Hippocampal formation (tissue), 2 donors: ENCODE measurements at regions not wholly inside any gene's neighbourhood (a gene's known extent, or its start where the extent isn't known, plus 50 kb on each side); places are given as distances from the start of the nearest gene placed in this dataset.

Source experiments
- DNase-seq, 2 donors: peaks; one replicate each; lab custom pipeline; 2025; lab: John Stamatoyannopoulos, UW

- DNase-seq, result no peak
Measured at GRCh38 chr7:41795276-41795833, 92.5 kb upstream of the INHBA start.

- DNase-seq, result no peak
Measured at GRCh38 chr7:41793556-41793955, 90.7 kb upstream of the INHBA start.

GRCh38 chr7:41792120-41792519, 89.2 kb upstream of the INHBA start:
- DNase-seq, result no peak

- no peak for DNase-seq
Measured at GRCh38 chr7:41788556-41788955, 85.7 kb upstream of the INHBA start.

- DNase-seq, result no peak
Measured at GRCh38 chr7:41787651-41788350, 84.9 kb upstream of the INHBA start.

- no peak for DNase-seq
Measured at GRCh38 chr7:41786944-41787343, 84.1 kb upstream of the INHBA start.

- DNase-seq, result no peak
Measured at GRCh38 chr7:41786404-41786803, 83.5 kb upstream of the INHBA start.

GRCh38 chr7:41785840-41786239, 83.0 kb upstream of the INHBA start:
- no peak for DNase-seq

GRCh38 chr7:41785265-41785664, 82.4 kb upstream of the INHBA start:
- DNase-seq, result no peak

GRCh38 chr7:41779918-41780317, 77.0 kb upstream of the INHBA start:
- DNase-seq, result peak in 1 of 2 donors; percentile 45

- DNase-seq, result no peak
Measured at GRCh38 chr7:41777894-41778596, 75.2 kb upstream of the INHBA start.

- no peak for DNase-seq
Measured at GRCh38 chr7:41774966-41775365, 72.1 kb upstream of the INHBA start.

GRCh38 chr7:41773756-41774155, 70.9 kb upstream of the INHBA start:
- DNase-seq, result no peak

- DNase-seq, result no peak
Measured at GRCh38 chr7:41771717-41772116, 68.8 kb upstream of the INHBA start.

GRCh38 chr7:41769162-41769561, 66.3 kb upstream of the INHBA start:
- DNase-seq, result no peak

- no peak for DNase-seq
Measured at GRCh38 chr7:41763626-41764025, 60.7 kb upstream of the INHBA start.

GRCh38 chr7:41762641-41763040, 59.8 kb upstream of the INHBA start:
- no peak for DNase-seq

GRCh38 chr7:41760293-41760692, 57.4 kb upstream of the INHBA start:
- DNase-seq, result no peak

- no peak for DNase-seq
Measured at GRCh38 chr7:41758321-41758720, 55.4 kb upstream of the INHBA start.

- DNase-seq, result no peak
Measured at GRCh38 chr7:41756650-41757182, 53.8 kb upstream of the INHBA start.

GRCh38 chr7:41755096-41755495, 52.2 kb upstream of the INHBA start:
- no peak for DNase-seq

- no peak for DNase-seq
Measured at GRCh38 chr7:41754046-41754445, 51.2 kb upstream of the INHBA start.
